Tibial artery (tissue), 4 donors: ENCODE measurements at regions not wholly inside any gene's neighbourhood (a gene's known extent, or its start where the extent isn't known, plus 50 kb on each side); places are given as distances from the start of the nearest gene placed in this dataset.

ENCODE experiments used
- DNase-seq, 2 donors: peaks; one replicate each; pipeline ENCODE4 v3.0.0-alpha.2; 2019
- H3K27ac ChIP-seq, 2 donors: fragments of 200-600 bp; sonication (generic) in 1 of 2; 1 replicate in 1 of 2; 2 replicates in 1 of 2; pipeline ENCODE4 v1.5.1; 2018 to 2019; ENCODE audit warnings: mild to moderate bottlenecking in 1 of 2
- H3K27me3 ChIP-seq, 2 donors: fragments of 200-600 bp; sonication (generic) in 1 of 2; one replicate each; pipeline versions ENCODE4 v1.5.1 to v1.6.0; 2016 to 2019
- H3K36me3 ChIP-seq, 3 donors: fragments of 200-600 bp; sonication (generic) in 2 of 3; one replicate each; pipeline ENCODE4 v1.5.1; 2016 to 2019; ENCODE audit warnings: mild to moderate bottlenecking in 2 of 3
- H3K4me1 ChIP-seq, 4 donors: fragments of 200-600 bp; sonication (generic) in 2 of 4; 1 replicate in 3 of 4; 2 replicates in 1 of 4; pipeline ENCODE4 v1.5.1; 2016 to 2019
- H3K4me3 ChIP-seq, 2 donors: fragments of 200-600 bp; sonication (generic) in 1 of 2; 1 replicate in 1 of 2; 2 replicates in 1 of 2; pipeline ENCODE4 v1.5.1; 2018 to 2019; ENCODE audit warnings: mild to moderate bottlenecking in 2 of 2
- H3K9me3 ChIP-seq, 3 donors: fragments of 200-600 bp; sonication (generic) in 1 of 3; one replicate each; pipeline ENCODE4 v1.5.1; 2016 to 2019
- CTCF ChIP-seq, 2 experiments: fragments of 200-600 bp in 1 of 2; fragments of 450-650 bp in 1 of 2; IDR thresholded peaks; one replicate each; pipeline ENCODE4 v1.5.1; 2017 to 2019; ENCODE audit warnings: antibody characterized with exemption in 2 of 2, mild to moderate bottlenecking in 1 of 2, moderate library complexity in 1 of 2
- intact Hi-C: fragments of 100-400 bp; cut with DNase I; formaldehyde crosslinking; loops from one replicate; pipeline ENCODE4 v1.15.0; 2023; ENCODE audit warnings: low total_unique reads

DNA sequence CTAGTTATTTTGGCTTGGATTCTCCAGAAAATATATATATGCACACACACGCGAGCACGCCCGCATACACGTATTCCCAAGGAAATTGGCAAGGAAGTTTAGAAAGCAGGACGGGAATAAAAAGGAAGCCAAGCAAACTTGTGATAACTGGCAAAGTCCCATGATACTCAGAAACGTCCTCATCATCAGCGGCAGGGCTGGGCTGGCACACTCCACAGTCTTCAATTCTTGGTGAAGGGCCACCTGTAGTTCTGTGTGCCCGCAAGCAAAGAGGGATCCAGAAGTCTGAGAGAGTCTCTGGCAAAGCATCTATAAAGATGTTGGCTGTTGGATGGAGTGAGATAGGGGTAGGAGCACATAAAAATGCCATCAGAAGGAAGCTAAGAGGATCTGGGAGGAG lies 289.3 kb upstream of the CTNND2 start:
- no peak for DNase-seq
- Histone ChIP-seq H3K36me3 (no peaks in the 10 kb centered on the region), H3K9me3 (no peaks in the 10 kb centered on the region), H3K27me3 (no peaks in the 10 kb centered on the region), H3K4me1 (no peaks in the 10 kb centered on the region), H3K27ac (no peak overlapping the region), H3K4me3 (no peak overlapping the region)
- no peak for TF ChIP-seq CTCF (IDR thresholded peaks at IDR 0.05)
- intact Hi-C loops: no loop called here

DNA sequence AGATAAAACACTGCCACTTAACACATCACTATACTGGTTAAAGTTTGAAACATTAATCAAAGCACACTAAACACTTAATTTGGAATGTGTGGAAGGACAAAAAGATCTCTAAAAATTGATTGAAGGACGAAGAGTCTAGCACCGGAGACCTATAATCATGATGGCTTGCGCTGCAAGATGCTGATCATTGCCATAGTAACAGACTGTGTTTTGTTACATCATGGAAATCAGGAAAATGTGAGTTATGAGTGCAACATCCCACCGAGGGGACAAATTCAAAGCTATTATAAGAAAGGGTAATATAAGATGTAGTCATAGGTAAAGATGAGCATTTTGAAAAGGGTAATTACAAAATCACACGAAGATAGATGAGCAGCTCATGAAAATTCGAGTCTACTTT lies 278.8 kb upstream of the CTNND2 start:
- Histone ChIP-seq H3K4me3 (no peak overlapping the region), H3K36me3 (no peaks in the 10 kb centered on the region), H3K9me3 (no peaks in the 10 kb centered on the region), H3K27ac (no peak overlapping the region), H3K4me1 (no peaks in the 10 kb centered on the region), H3K27me3 (no peaks in the 10 kb centered on the region)
- intact Hi-C loops: no loop called here
- DNase-seq: no peak
- no peak for TF ChIP-seq CTCF (IDR thresholded peaks at IDR 0.05)

GRCh38 chr5:12177851-12178250 lies 273.6 kb upstream of the CTNND2 start:
- Histone ChIP-seq H3K4me3 (no peak overlapping the region), H3K27ac (no peak overlapping the region), H3K4me1 (no peaks in the 10 kb centered on the region), H3K27me3 (no peaks in the 10 kb centered on the region), H3K9me3 (no peaks in the 10 kb centered on the region), H3K36me3 (no peaks in the 10 kb centered on the region)
- TF ChIP-seq CTCF (IDR thresholded peaks at IDR 0.05): no peak
- intact Hi-C loops: no loop called here
- no peak for DNase-seq

DNA sequence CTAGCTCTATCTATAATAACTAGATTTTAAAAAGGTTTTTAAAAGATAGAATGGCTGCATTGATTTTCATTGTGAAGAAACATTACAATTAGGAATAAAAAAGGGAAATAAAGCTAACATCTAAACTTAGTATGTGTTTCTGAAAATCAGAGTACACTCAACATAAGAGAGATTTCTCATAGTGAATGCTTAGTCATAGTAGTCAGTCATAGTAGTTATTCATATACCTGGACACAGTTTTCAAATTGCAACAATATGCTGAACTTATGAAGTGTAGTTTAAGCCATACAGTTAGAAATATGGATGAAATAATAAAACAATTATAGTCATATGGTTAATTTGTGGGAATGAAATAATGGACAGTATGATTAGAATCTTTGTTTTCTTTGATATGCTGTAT lies 273.0 kb upstream of the CTNND2 start:
- H3K27me3 ChIP-seq: no peaks in the 10 kb centered on the region
- H3K27ac ChIP-seq: no peak overlapping the region
- H3K4me3 ChIP-seq: no peak overlapping the region
- intact Hi-C loops: no loop called here
- no peak for DNase-seq
- no peaks in the 10 kb centered on the region for H3K36me3 ChIP-seq
- no peaks in the 10 kb centered on the region for H3K9me3 ChIP-seq
- H3K4me1 ChIP-seq: no peaks in the 10 kb centered on the region
- no peak for TF ChIP-seq CTCF (IDR thresholded peaks at IDR 0.05)

DNA sequence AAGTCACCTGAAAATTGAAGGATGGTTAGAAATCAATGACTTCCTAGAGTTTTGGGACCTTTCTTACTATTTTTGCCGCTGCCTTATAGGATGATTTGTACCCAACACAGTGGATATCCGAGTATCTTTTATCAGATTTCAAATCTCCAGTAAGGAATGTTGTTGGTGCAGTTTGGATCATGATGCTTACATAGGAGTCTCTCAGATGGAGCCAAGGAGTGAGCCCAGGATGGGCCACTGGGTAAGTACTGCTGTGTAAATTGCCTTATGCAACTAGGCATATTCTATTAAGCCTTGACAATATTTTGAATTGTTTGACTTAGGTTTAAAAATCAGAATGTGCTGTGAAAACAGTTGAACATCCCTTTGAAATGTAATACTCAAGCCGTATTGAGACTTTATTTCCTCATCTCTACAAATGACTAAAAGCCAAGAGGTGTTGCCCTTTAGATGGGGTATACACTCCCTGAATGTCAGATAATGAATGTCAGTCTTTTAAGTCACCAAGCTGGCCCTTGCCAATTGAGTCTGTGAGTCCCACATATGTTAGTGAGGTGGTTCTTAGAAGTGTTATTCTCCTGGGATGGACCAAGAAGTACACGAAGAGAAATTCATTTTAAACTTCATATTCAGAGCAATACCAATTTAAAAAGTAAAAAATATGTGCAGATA lies 271.8 kb upstream of the CTNND2 start:
- H3K9me3 ChIP-seq: no peaks in the 10 kb centered on the region

More for the DNA sequence above, 271.8 kb upstream of the CTNND2 start:
- Histone ChIP-seq H3K27me3 (no peaks in the 10 kb centered on the region), H3K4me3 (no peak overlapping the region), H3K27ac (no peak overlapping the region), H3K4me1 (no peaks in the 10 kb centered on the region), H3K36me3 (no peaks in the 10 kb centered on the region)
- intact Hi-C loops: no loop called here
- DNase-seq: no peak
- TF ChIP-seq CTCF (IDR thresholded peaks at IDR 0.05): no peak
